Natural killer cell (primary cell): ENCODE measurements at regions not wholly inside any gene's neighbourhood (a gene's known extent, or its start where the extent isn't known, plus 50 kb on each side); places are given as distances from the start of the nearest gene placed in this dataset.

Source experiments
- ATAC-seq, 3 donors: fragments of 150-1000 bp in 2 of 3; fragments of 200-7000 bp in 1 of 3; cut with Tn5 transposase; 1 replicate in 1 of 3; 2 replicates in 2 of 3; pipeline ENCODE4 v1.10.0; 2021; ENCODE audit warnings: mild to moderate bottlenecking in 2 of 3, moderate library complexity in 2 of 3
- DNase-seq, 2 donors: peaks; one replicate each; pipeline versions ENCODE4 v3.0.0 to v3.0.0-alpha.2; 2013 to 2021; ENCODE audit warnings: mixed read lengths in 1 of 2
- H3K27ac ChIP-seq: one replicate; pipeline ENCODE4 v1.5.1; 2013; ENCODE audit warnings: mild to moderate bottlenecking, low read length
- H3K27me3 ChIP-seq: one replicate; pipeline ENCODE4 v1.6.1; 2013; ENCODE audit warnings: low read length; ENCODE audit not compliant: control insufficient read depth, insufficient read depth
- H3K36me3 ChIP-seq: one replicate; pipeline ENCODE4 v1.6.1; 2013; ENCODE audit warnings: low read length; ENCODE audit not compliant: control insufficient read depth, insufficient read depth
- H3K4me1 ChIP-seq: one replicate; pipeline ENCODE4 v1.6.1; 2013; ENCODE audit warnings: low read length; ENCODE audit not compliant: control insufficient read depth, insufficient read depth
- H3K4me3 ChIP-seq: one replicate; pipeline ENCODE4 v1.5.1; 2013; ENCODE audit warnings: low read length
- H3K9me3 ChIP-seq: one replicate; pipeline ENCODE4 v1.6.1; 2013; ENCODE audit warnings: low read length; ENCODE audit not compliant: control insufficient read depth, insufficient read depth
- H3K27ac Mint-ChIP-seq, 2 donors: one replicate each; pipeline ENCODE4 v1.8.0; 2022; ENCODE audit warnings: mild to moderate bottlenecking in 2 of 2, mixed read lengths in 2 of 2, moderate library complexity in 1 of 2
- H3K27me3 Mint-ChIP-seq, 2 donors: one replicate each; pipeline ENCODE4 v1.8.0; 2022; ENCODE audit warnings: low read depth in 2 of 2, mixed read lengths in 2 of 2
- H3K36me3 Mint-ChIP-seq: one replicate; pipeline ENCODE4 v1.8.0; 2022; ENCODE audit warnings: mixed read lengths
- H3K4me1 Mint-ChIP-seq, 2 donors: one replicate each; pipeline ENCODE4 v1.8.0; 2022; ENCODE audit warnings: mixed read lengths in 2 of 2
- H3K4me3 Mint-ChIP-seq: one replicate; pipeline ENCODE4 v1.8.0; 2022; ENCODE audit warnings: mild to moderate bottlenecking, moderate library complexity, mixed read lengths
- H3K9me3 Mint-ChIP-seq, 2 donors: one replicate each; pipeline ENCODE4 v1.8.0; 2022; ENCODE audit warnings: mixed read lengths in 2 of 2
- WGBS: methylation state at CpG from one replicate; pipeline ENCODE4 v1.1.7; 2013; ENCODE audit warnings: missing lambda C conversion rate; ENCODE audit not compliant: insufficient coverage; 5-methylcytosine and 5-hydroxymethylcytosine counted together
- intact Hi-C: fragments of 100-400 bp; cut with micrococcal nuclease; formaldehyde crosslinking; loops from one replicate; pipeline ENCODE4 v1.14.2; 2022
- TF ChIP-seq, protein P1 (sequence below): fragments of 200-600 bp; IDR thresholded peaks from one replicate; pipeline ENCODE4 v1.8.0; 2022; ENCODE audit warnings: antibody characterized with exemption

DNA sequence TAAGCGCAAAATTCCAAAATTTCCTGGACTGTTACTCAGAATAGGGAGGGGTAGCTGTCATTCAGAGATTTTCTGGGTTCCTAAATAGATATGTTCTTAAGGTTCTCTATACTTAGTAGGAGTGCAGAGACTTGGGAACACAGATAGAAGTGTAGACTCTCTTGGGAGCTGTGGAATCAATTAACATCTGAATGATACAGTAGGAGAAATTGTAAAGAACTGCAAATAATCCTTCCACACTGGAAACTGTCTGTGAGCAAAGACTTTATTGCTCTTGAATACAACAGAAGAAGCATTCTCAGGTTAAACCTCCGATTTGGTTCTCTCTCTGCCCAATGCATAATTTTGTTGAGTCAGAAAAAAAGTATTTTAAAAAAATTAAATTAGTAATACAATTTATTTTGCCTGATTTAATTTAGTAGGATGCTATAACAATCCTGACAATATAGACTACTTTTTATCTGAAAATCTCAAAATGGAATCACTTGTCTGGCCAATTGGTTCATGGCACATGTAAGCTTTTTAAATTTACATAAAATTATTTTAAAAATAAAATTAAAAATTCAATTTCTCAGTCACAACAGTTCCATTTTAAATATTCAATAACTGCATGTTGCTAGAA, 1754.3 kb downstream of the PLA2G4A start:
- ATAC-seq (no peak), DNase-seq (no peak)
- Histone ChIP-seq H3K4me3 (no peak overlapping the region), H3K4me1 (no peaks in the 10 kb centered on the region), H3K36me3 (no peaks in the 10 kb centered on the region), H3K27ac (no peak overlapping the region), H3K27me3 (no peaks in the 10 kb centered on the region), H3K9me3 (no peaks in the 10 kb centered on the region)
- Mint-ChIP-seq H3K9me3 (peaks cover 9 to 12% of the 10 kb centered on the region in 2 donors), H3K4me1 (no peaks in the 10 kb centered on the region), H3K36me3 (no peaks in the 10 kb centered on the region), H3K27ac (no peak overlapping the region), H3K27me3 (no peaks in the 10 kb centered on the region), H3K4me3 (no peak overlapping the region)
- intact Hi-C loops, result no loop called here
- WGBS, result 91% methylated on average over 1 of the region's 2 CpGs
- TF ChIP-seq, protein P1, sequence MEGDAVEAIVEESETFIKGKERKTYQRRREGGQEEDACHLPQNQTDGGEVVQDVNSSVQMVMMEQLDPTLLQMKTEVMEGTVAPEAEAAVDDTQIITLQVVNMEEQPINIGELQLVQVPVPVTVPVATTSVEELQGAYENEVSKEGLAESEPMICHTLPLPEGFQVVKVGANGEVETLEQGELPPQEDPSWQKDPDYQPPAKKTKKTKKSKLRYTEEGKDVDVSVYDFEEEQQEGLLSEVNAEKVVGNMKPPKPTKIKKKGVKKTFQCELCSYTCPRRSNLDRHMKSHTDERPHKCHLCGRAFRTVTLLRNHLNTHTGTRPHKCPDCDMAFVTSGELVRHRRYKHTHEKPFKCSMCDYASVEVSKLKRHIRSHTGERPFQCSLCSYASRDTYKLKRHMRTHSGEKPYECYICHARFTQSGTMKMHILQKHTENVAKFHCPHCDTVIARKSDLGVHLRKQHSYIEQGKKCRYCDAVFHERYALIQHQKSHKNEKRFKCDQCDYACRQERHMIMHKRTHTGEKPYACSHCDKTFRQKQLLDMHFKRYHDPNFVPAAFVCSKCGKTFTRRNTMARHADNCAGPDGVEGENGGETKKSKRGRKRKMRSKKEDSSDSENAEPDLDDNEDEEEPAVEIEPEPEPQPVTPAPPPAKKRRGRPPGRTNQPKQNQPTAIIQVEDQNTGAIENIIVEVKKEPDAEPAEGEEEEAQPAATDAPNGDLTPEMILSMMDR, result no peak

DNA sequence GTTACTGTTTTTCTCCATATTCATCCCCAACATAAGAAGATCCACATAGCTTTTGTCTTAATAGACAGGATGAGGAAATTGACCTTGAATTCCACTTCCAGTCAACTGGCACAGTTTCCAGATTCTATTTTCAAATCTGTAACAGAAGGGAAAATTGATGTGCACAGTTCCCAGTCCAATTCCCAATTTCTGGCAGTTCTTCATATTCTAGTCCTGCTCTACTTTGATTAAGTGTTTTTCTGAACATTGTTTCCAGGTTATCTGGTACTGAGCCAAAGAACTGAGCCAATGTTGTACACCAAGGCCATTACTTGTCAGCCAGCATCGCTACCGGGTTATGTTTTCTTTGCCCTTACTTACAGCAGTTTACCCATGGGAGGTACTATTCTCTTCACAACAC, 1755.4 kb downstream of the PLA2G4A start:
- intact Hi-C loops, result no loop called here
- Histone ChIP-seq H3K4me3 (no peak overlapping the region), H3K4me1 (no peaks in the 10 kb centered on the region), H3K27ac (no peak overlapping the region), H3K36me3 (no peaks in the 10 kb centered on the region), H3K9me3 (no peaks in the 10 kb centered on the region), H3K27me3 (no peaks in the 10 kb centered on the region)
- H3K4me1 Mint-ChIP-seq, result no peaks in the 10 kb centered on the region
- DNase-seq (no peak), ATAC-seq (no peak)
- TF ChIP-seq, protein P1, result no peak
- no peak overlapping the region for H3K27ac Mint-ChIP-seq
- H3K4me3 Mint-ChIP-seq, result no peak overlapping the region
- 89% methylated on average over 2 of the region's 2 CpGs for WGBS
- peaks cover 9% of the 10 kb centered on the region in 2 donors for H3K9me3 Mint-ChIP-seq
- H3K36me3 Mint-ChIP-seq, result no peaks in the 10 kb centered on the region
- H3K27me3 Mint-ChIP-seq, result no peaks in the 10 kb centered on the region

GRCh38 chr1:188590641-188591040, 1761.9 kb downstream of the PLA2G4A start:
- intact Hi-C loops, result no loop called here
- Histone ChIP-seq H3K27me3 (no peaks in the 10 kb centered on the region), H3K4me3 (no peak overlapping the region), H3K27ac (no peak overlapping the region), H3K4me1 (no peaks in the 10 kb centered on the region), H3K36me3 (no peaks in the 10 kb centered on the region), H3K9me3 (no peaks in the 10 kb centered on the region)
- H3K27me3 Mint-ChIP-seq, result no peaks in the 10 kb centered on the region
- H3K4me3 Mint-ChIP-seq, result no peak overlapping the region
- H3K9me3 Mint-ChIP-seq, result peaks cover 12 to 13% of the 10 kb centered on the region in 2 donors
- WGBS, result 100% methylated on average over 1 of the region's 1 CpG
- DNase-seq (no peak), ATAC-seq (no peak)
- peaks cover 14% of the 10 kb centered on the region for H3K36me3 Mint-ChIP-seq
- no peak overlapping the region for H3K27ac Mint-ChIP-seq
- H3K4me1 Mint-ChIP-seq, result no peaks in the 10 kb centered on the region
- TF ChIP-seq, protein P1, result no peak
